ENCODE measurements at regions not wholly inside any gene's neighbourhood (a gene's known extent, or its start where the extent isn't known, plus 50 kb on each side); places are given as distances from the start of the nearest gene placed in this dataset.

GRCh38 chr4:164239433-164239832 is 514.5 kb upstream of the SMIM31 start:
- TF ChIP-seq EZH2 (IDR thresholded peaks at IDR 0.05; ENCODE audit: insufficient read depth, poor library complexity, severe bottlenecking) = no peak
- no peak for TF ChIP-seq EZH2phosphoT487 (IDR thresholded peaks at IDR 0.05; ENCODE audit: insufficient read depth, low read depth)

All from GM23248 (cell line).